ENCODE measurements at regions not wholly inside any gene's neighbourhood (a gene's known extent, or its start where the extent isn't known, plus 50 kb on each side); places are given as distances from the start of the nearest gene placed in this dataset.

GRCh38 chr4:125121581-125121980 is 193.2 kb upstream of the FAT4 start:
- no peak for ATAC-seq (ENCODE audit: low read depth)
- H3K36me3 ChIP-seq (ENCODE audit: control insufficient read depth, insufficient read depth, low read length) = no peaks in the 10 kb centered on the region

More at GRCh38 chr4:125121581-125121980, 193.2 kb upstream of the FAT4 start:
- H3K56ac ChIP-seq (ENCODE audit: extremely low read depth, insufficient read depth, low read length) = no peak overlapping the region
- CTCF ChIA-PET = interaction anchor here (1.4 kb wide), 1 partner anchor 10 kb away, joined by 4 read pairs; no protein-coding TSS in a partner anchor
- H2BK5ac ChIP-seq (ENCODE audit: low read depth, low read length, poor library complexity, severe bottlenecking) = no peak overlapping the region
- H2AFZ ChIP-seq (replicated peaks; ENCODE audit: low read length, poor library complexity) = no peak overlapping the region
- H2BK20ac ChIP-seq (ENCODE audit: low read depth, low read length) = no peak overlapping the region
- H2BK120ac ChIP-seq (ENCODE audit: low read depth, low read length) = no peak overlapping the region
- H2BK15ac ChIP-seq (ENCODE audit: low read depth, low read length) = no peak overlapping the region
- no peaks in the 10 kb centered on the region for H3K9me1 ChIP-seq (ENCODE audit: insufficient read depth, low read length)
- H3K79me1 ChIP-seq (ENCODE audit: low read depth in 1 of 2, low read length in 2 of 2) = no peaks in the 10 kb centered on the region
- no peak overlapping the region for H3K27ac ChIP-seq (ENCODE audit: insufficient read depth, low read length)
- H4K91ac ChIP-seq (ENCODE audit: insufficient read depth, low read depth, low read length) = no peak overlapping the region
- no peak overlapping the region for H2AK5ac ChIP-seq (ENCODE audit: low read depth, low read length)
- H3K18ac ChIP-seq (ENCODE audit: low read depth, low read length) = no peak overlapping the region
- H4K20me1 ChIP-seq (ENCODE audit: insufficient read depth, low read length) = no peaks in the 10 kb centered on the region
- no peak for TF ChIP-seq RCOR1 (IDR thresholded peaks at IDR 0.05; ENCODE audit: insufficient replicate concordance, low read length)
- no peak for TF ChIP-seq CHD1 (IDR thresholded peaks at IDR 0.05; ENCODE audit: low read depth, low read length)
- TF ChIP-seq CEBPB (IDR thresholded peaks at IDR 0.05; ENCODE audit: low read depth, low read length) = no peak
- no peak for TF ChIP-seq RAD21 (IDR thresholded peaks at IDR 0.05; ENCODE audit: low read length)
- TF ChIP-seq RFX5 (IDR thresholded peaks at IDR 0.05; ENCODE audit: low read depth, low read length) = no peak
- no peak for TF ChIP-seq MAFK (IDR thresholded peaks at IDR 0.05; ENCODE audit: low read depth, low read length)
- TF ChIP-seq FOS (IDR thresholded peaks at IDR 0.05; ENCODE audit: low read depth, low read length) = no peak
- no peak for TF ChIP-seq NFE2L2 (IDR thresholded peaks at IDR 0.05; ENCODE audit: low read depth, low read length)
- TF ChIP-seq, protein P1, sequence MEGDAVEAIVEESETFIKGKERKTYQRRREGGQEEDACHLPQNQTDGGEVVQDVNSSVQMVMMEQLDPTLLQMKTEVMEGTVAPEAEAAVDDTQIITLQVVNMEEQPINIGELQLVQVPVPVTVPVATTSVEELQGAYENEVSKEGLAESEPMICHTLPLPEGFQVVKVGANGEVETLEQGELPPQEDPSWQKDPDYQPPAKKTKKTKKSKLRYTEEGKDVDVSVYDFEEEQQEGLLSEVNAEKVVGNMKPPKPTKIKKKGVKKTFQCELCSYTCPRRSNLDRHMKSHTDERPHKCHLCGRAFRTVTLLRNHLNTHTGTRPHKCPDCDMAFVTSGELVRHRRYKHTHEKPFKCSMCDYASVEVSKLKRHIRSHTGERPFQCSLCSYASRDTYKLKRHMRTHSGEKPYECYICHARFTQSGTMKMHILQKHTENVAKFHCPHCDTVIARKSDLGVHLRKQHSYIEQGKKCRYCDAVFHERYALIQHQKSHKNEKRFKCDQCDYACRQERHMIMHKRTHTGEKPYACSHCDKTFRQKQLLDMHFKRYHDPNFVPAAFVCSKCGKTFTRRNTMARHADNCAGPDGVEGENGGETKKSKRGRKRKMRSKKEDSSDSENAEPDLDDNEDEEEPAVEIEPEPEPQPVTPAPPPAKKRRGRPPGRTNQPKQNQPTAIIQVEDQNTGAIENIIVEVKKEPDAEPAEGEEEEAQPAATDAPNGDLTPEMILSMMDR (conservative IDR thresholded peaks at IDR 0.05; ENCODE audit: low read depth, low read length) = no peak
- no peak for TF ChIP-seq POLR2A (IDR thresholded peaks at IDR 0.05; ENCODE audit: low read depth, low read length)
- no peak for TF ChIP-seq USF2 (IDR thresholded peaks at IDR 0.05; ENCODE audit: low read depth, low read length)
- TF ChIP-seq, protein P2, sequence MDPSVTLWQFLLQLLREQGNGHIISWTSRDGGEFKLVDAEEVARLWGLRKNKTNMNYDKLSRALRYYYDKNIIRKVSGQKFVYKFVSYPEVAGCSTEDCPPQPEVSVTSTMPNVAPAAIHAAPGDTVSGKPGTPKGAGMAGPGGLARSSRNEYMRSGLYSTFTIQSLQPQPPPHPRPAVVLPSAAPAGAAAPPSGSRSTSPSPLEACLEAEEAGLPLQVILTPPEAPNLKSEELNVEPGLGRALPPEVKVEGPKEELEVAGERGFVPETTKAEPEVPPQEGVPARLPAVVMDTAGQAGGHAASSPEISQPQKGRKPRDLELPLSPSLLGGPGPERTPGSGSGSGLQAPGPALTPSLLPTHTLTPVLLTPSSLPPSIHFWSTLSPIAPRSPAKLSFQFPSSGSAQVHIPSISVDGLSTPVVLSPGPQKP (IDR thresholded peaks at IDR 0.05; ENCODE audit: borderline replicate concordance, low read depth, low read length) = no peak
- TF ChIP-seq MXI1 (IDR thresholded peaks at IDR 0.05; ENCODE audit: borderline replicate concordance, low read depth, low read length) = no peak
- H3K27me3 ChIP-seq (ENCODE audit: control insufficient read depth, insufficient read depth, low read length) = no peaks in the 10 kb centered on the region
- H3K9me3 ChIP-seq (ENCODE audit: control insufficient read depth, insufficient read depth, low read length) = no peaks in the 10 kb centered on the region
- intact Hi-C loops (cut with micrococcal nuclease) (no loop called here), dilution Hi-C loops (cut with HindIII; ENCODE audit: low sequenced_read_pairs, unreplicated experiment) (no loop called here), in situ Hi-C loops (cut with MboI; ENCODE audit: low sequenced_read_pairs) (no loop called here)
- no peak overlapping the region for H4K8ac ChIP-seq (ENCODE audit: low read depth in 2 of 2, low read length in 2 of 2)
- no TSS peak for BruUV-seq (replicated peaks)
- no peak overlapping the region for H3K9ac ChIP-seq (ENCODE audit: low read depth, low read length)
- POLR2A ChIA-PET (ENCODE audit: unreplicated experiment) = no interaction called here
- DNase-seq = no peak
- no peak overlapping the region for H4K5ac ChIP-seq (ENCODE audit: low read depth, low read length)
- no peak overlapping the region for H3K4me3 ChIP-seq (ENCODE audit: insufficient read depth, low read depth, low read length)
- no peak overlapping the region for H3K23ac ChIP-seq (ENCODE audit: low read depth, low read length)
- peaks cover 4% of the 10 kb centered on the region; the same call in 1 of the 2 replicates for H3K4me1 ChIP-seq (ENCODE audit: control insufficient read depth, insufficient read depth, low read length)
- no peak overlapping the region for H3K4me2 ChIP-seq (ENCODE audit: low read depth, low read length)
- no peak overlapping the region for H2AK9ac ChIP-seq (replicated peaks; ENCODE audit: low read depth, low read length, poor library complexity)
- no peak overlapping the region for H3K4ac ChIP-seq (ENCODE audit: low read depth, low read length)
- no peak overlapping the region for H3K14ac ChIP-seq (replicated peaks; ENCODE audit: low read depth, low read length)

All from IMR-90 (cell line).